ENCODE measurements at regions not wholly inside any gene's neighbourhood (a gene's known extent, or its start where the extent isn't known, plus 50 kb on each side); places are given as distances from the start of the nearest gene placed in this dataset.

GRCh38 chr2:240355962-240356361, 79.5 kb upstream of the GPC1 start:
- no peak for DNase-seq (ENCODE audit: low read depth in 2 of 2)
- TF ChIP-seq EZH2 (IDR thresholded peaks at IDR 0.05; ENCODE audit: low read length, missing control alignments) = no peak
- Histone ChIP-seq H3K4me2 (ENCODE audit: extremely low read depth, insufficient read depth, low read length) (no peak overlapping the region), H3K4me3 (replicated peaks in 1 of 4; ENCODE audit: control extremely low read depth in 1 of 4, insufficient read depth in 1 of 4, low read depth in 3 of 4, low read length in 4 of 4) (no peak overlapping the region), H3K36me3 (ENCODE audit: control insufficient read depth, insufficient read depth, low read length) (no peaks in the 10 kb centered on the region), H2AFZ (ENCODE audit: low read length) (no peak overlapping the region), H3K27me3 (ENCODE audit: control insufficient read depth, insufficient read depth, low read length) (peaks cover 6% of the 10 kb centered on the region), H3K4me1 (ENCODE audit: control insufficient read depth, extremely low read depth, insufficient read depth, low read length) (peaks cover 3% of the 10 kb centered on the region), H3K27ac (ENCODE audit: insufficient read depth, low read length) (no peak overlapping the region), H3K9me3 (ENCODE audit: control insufficient read depth, insufficient read depth, low read depth, low read length) (no peaks in the 10 kb centered on the region), H4K20me1 (ENCODE audit: control insufficient read depth, extremely low read depth, insufficient read depth, low read length) (no peaks in the 10 kb centered on the region), H3K9ac (ENCODE audit: insufficient read depth, low read length) (no peak overlapping the region), H3K79me2 (ENCODE audit: control insufficient read depth, insufficient read depth, low read length) (no peaks in the 10 kb centered on the region)

- no peak overlapping the region for H3K9ac ChIP-seq (ENCODE audit: insufficient read depth, low read length)
- H3K36me3 ChIP-seq (ENCODE audit: control insufficient read depth, insufficient read depth, low read length) = no peaks in the 10 kb centered on the region
- no peaks in the 10 kb centered on the region for H3K27me3 ChIP-seq (ENCODE audit: control insufficient read depth, insufficient read depth, low read length)
- no peaks in the 10 kb centered on the region for H3K79me2 ChIP-seq (ENCODE audit: control insufficient read depth, insufficient read depth, low read length)
- H3K9me3 ChIP-seq (ENCODE audit: control insufficient read depth, insufficient read depth, low read depth, low read length) = no peaks in the 10 kb centered on the region
- TF ChIP-seq CTCF (conservative IDR thresholded peaks at IDR 0.05 in 1 of 2, IDR thresholded peaks at IDR 0.05 in 1 of 2; ENCODE audit: low read depth in 1 of 2, low read length in 2 of 2) (no peak), EZH2 (IDR thresholded peaks at IDR 0.05; ENCODE audit: low read length, missing control alignments) (no peak)
- H3K4me1 ChIP-seq (ENCODE audit: control insufficient read depth, extremely low read depth, insufficient read depth, low read length) = peaks cover 3% of the 10 kb centered on the region
- no peak overlapping the region for H3K4me2 ChIP-seq (ENCODE audit: extremely low read depth, insufficient read depth, low read length)
- DNase-seq (ENCODE audit: low read depth in 2 of 2) = no peak
- H4K20me1 ChIP-seq (ENCODE audit: control insufficient read depth, extremely low read depth, insufficient read depth, low read length) = no peaks in the 10 kb centered on the region
- no peak overlapping the region for H3K4me3 ChIP-seq (replicated peaks in 1 of 4; ENCODE audit: control extremely low read depth in 1 of 4, insufficient read depth in 1 of 4, low read depth in 3 of 4, low read length in 4 of 4)
- no peak overlapping the region for H3K27ac ChIP-seq (ENCODE audit: insufficient read depth, low read length)
- no peak overlapping the region for H2AFZ ChIP-seq (ENCODE audit: low read length)
These were observed 78.5 kb upstream of the GPC1 start for GRCh38 chr2:240356700-240357640.

GRCh38 chr2:240357641-240358012, 77.8 kb upstream of the GPC1 start:
- H3K4me2 ChIP-seq (ENCODE audit: extremely low read depth, insufficient read depth, low read length) = no peak overlapping the region
- H3K79me2 ChIP-seq (ENCODE audit: control insufficient read depth, insufficient read depth, low read length) = no peaks in the 10 kb centered on the region
- no peak overlapping the region for H3K27ac ChIP-seq (ENCODE audit: insufficient read depth, low read length)
- H3K27me3 ChIP-seq (ENCODE audit: control insufficient read depth, insufficient read depth, low read length) = no peaks in the 10 kb centered on the region
- H3K9me3 ChIP-seq (ENCODE audit: control insufficient read depth, insufficient read depth, low read depth, low read length) = no peaks in the 10 kb centered on the region
- TF ChIP-seq EZH2 (IDR thresholded peaks at IDR 0.05; ENCODE audit: low read length, missing control alignments) (no peak), CTCF (conservative IDR thresholded peaks at IDR 0.05 in 1 of 2, IDR thresholded peaks at IDR 0.05 in 1 of 2; ENCODE audit: low read depth in 1 of 2, low read length in 2 of 2) (no peak)
- no peaks in the 10 kb centered on the region for H3K36me3 ChIP-seq (ENCODE audit: control insufficient read depth, insufficient read depth, low read length)
- H3K4me1 ChIP-seq (ENCODE audit: control insufficient read depth, extremely low read depth, insufficient read depth, low read length) = peaks cover 3% of the 10 kb centered on the region
- no peak for DNase-seq (ENCODE audit: low read depth in 2 of 2)
- H3K4me3 ChIP-seq (replicated peaks in 1 of 4; ENCODE audit: control extremely low read depth in 1 of 4, insufficient read depth in 1 of 4, low read depth in 3 of 4, low read length in 4 of 4) = no peak overlapping the region
- H4K20me1 ChIP-seq (ENCODE audit: control insufficient read depth, extremely low read depth, insufficient read depth, low read length) = no peaks in the 10 kb centered on the region
- no peak overlapping the region for H3K9ac ChIP-seq (ENCODE audit: insufficient read depth, low read length)
- H2AFZ ChIP-seq (ENCODE audit: low read length) = no peak overlapping the region
